ENCODE measurements at regions not wholly inside any gene's neighbourhood (a gene's known extent, or its start where the extent isn't known, plus 50 kb on each side); places are given as distances from the start of the nearest gene placed in this dataset.

GRCh38 chr5:2039180-2039531 lies 156.4 kb upstream of the IRX4 start:
- TF ChIP-seq EZH2phosphoT487 (conservative IDR thresholded peaks at IDR 0.05; ENCODE audit: low read length) (no peak), CTCF (IDR thresholded peaks at IDR 0.05; ENCODE audit: insufficient read depth, low read length, poor library complexity, severe bottlenecking) (no peak)
